IgD-negative memory B cell (primary cell): ENCODE measurements at regions not wholly inside any gene's neighbourhood (a gene's known extent, or its start where the extent isn't known, plus 50 kb on each side); places are given as distances from the start of the nearest gene placed in this dataset.

Source experiments
- H3K27ac Mint-ChIP-seq, 3 donors: one replicate each; pipeline ENCODE4 v1.8.0; 2020 to 2022; ENCODE audit warnings: mild to moderate bottlenecking in 3 of 3, mixed read lengths in 3 of 3, moderate library complexity in 1 of 3
- H3K27me3 Mint-ChIP-seq: one replicate; pipeline ENCODE4 v1.8.0; 2021; ENCODE audit warnings: mixed read lengths
- H3K36me3 Mint-ChIP-seq: one replicate; pipeline ENCODE4 v1.8.0; 2020; ENCODE audit warnings: mild to moderate bottlenecking, mixed read lengths
- H3K4me1 Mint-ChIP-seq, 3 donors: one replicate each; pipeline ENCODE4 v1.8.0; 2020 to 2022; ENCODE audit warnings: mixed read lengths in 3 of 3, mild to moderate bottlenecking in 1 of 3
- H3K4me3 Mint-ChIP-seq, 4 donors: one replicate each; pipeline ENCODE4 v1.8.0; 2020 to 2022; ENCODE audit warnings: mild to moderate bottlenecking in 4 of 4, mixed read lengths in 4 of 4, moderate library complexity in 3 of 4
- H3K9me3 Mint-ChIP-seq, 3 donors: one replicate each; pipeline ENCODE4 v1.8.0; 2020 to 2021; ENCODE audit warnings: mixed read lengths in 3 of 3, mild to moderate bottlenecking in 1 of 3

- Mint-ChIP-seq H3K9me3 (peaks cover 2 to 7% (median 5%) of the 10 kb centered on the region in 3 donors), H3K27ac (no peak overlapping the region), H3K27me3 (no peaks in the 10 kb centered on the region), H3K36me3 (no peaks in the 10 kb centered on the region), H3K4me3 (no peak overlapping the region), H3K4me1 (no peaks in the 10 kb centered on the region)
Measured at GRCh38 chr13:105591277-105591676, 944.2 kb downstream of the EFNB2 start.

GRCh38 chr13:105587786-105588185, 947.7 kb downstream of the EFNB2 start:
- no peak overlapping the region for H3K4me3 Mint-ChIP-seq
- no peaks in the 10 kb centered on the region for H3K4me1 Mint-ChIP-seq
- H3K27me3 Mint-ChIP-seq = no peaks in the 10 kb centered on the region
- no peaks in the 10 kb centered on the region for H3K36me3 Mint-ChIP-seq
- no peak overlapping the region for H3K27ac Mint-ChIP-seq
- H3K9me3 Mint-ChIP-seq = peaks cover 0 to 7% (median 3%) of the 10 kb centered on the region in 3 donors

- Mint-ChIP-seq H3K36me3 (no peaks in the 10 kb centered on the region), H3K4me3 (no peak overlapping the region), H3K9me3 (peaks cover 0 to 4% (median 2%) of the 10 kb centered on the region in 3 donors), H3K27me3 (no peaks in the 10 kb centered on the region), H3K27ac (no peak overlapping the region), H3K4me1 (no peaks in the 10 kb centered on the region)
Measured at GRCh38 chr13:105579821-105580710, 955.4 kb downstream of the EFNB2 start.

- H3K36me3 Mint-ChIP-seq = no peaks in the 10 kb centered on the region
- H3K4me3 Mint-ChIP-seq = no peak overlapping the region
- peaks cover 0 to 2% (median 1%) of the 10 kb centered on the region in 3 donors for H3K9me3 Mint-ChIP-seq
- H3K27me3 Mint-ChIP-seq = no peaks in the 10 kb centered on the region
- H3K4me1 Mint-ChIP-seq = no peaks in the 10 kb centered on the region
- no peak overlapping the region for H3K27ac Mint-ChIP-seq
Measured at GRCh38 chr13:105573136-105573535, 962.3 kb downstream of the EFNB2 start.

GRCh38 chr13:105572401-105572800, 963.1 kb downstream of the EFNB2 start:
- H3K27me3 Mint-ChIP-seq = no peaks in the 10 kb centered on the region
- peaks cover 0 to 2% (median 1%) of the 10 kb centered on the region in 3 donors for H3K9me3 Mint-ChIP-seq
- no peaks in the 10 kb centered on the region for H3K4me1 Mint-ChIP-seq
- H3K27ac Mint-ChIP-seq = no peak overlapping the region
- no peaks in the 10 kb centered on the region for H3K36me3 Mint-ChIP-seq
- no peak overlapping the region for H3K4me3 Mint-ChIP-seq

- no peak overlapping the region for H3K27ac Mint-ChIP-seq
- peaks cover 0 to 2% (median 1%) of the 10 kb centered on the region in 3 donors for H3K9me3 Mint-ChIP-seq
- H3K4me1 Mint-ChIP-seq = no peaks in the 10 kb centered on the region
- H3K36me3 Mint-ChIP-seq = no peaks in the 10 kb centered on the region
- no peak overlapping the region for H3K4me3 Mint-ChIP-seq
- no peaks in the 10 kb centered on the region for H3K27me3 Mint-ChIP-seq
Measured at GRCh38 chr13:105569816-105570215, 965.6 kb downstream of the EFNB2 start.

- Mint-ChIP-seq H3K27me3 (no peaks in the 10 kb centered on the region), H3K9me3 (peaks cover 0 to 2% (median 1%) of the 10 kb centered on the region in 3 donors), H3K36me3 (no peaks in the 10 kb centered on the region), H3K27ac (no peak overlapping the region), H3K4me3 (no peak overlapping the region), H3K4me1 (no peaks in the 10 kb centered on the region)
Measured at GRCh38 chr13:105567951-105568525, 967.4 kb downstream of the EFNB2 start.

GRCh38 chr13:105565136-105565727, 970.2 kb downstream of the EFNB2 start:
- H3K36me3 Mint-ChIP-seq = no peaks in the 10 kb centered on the region
- H3K4me1 Mint-ChIP-seq = no peaks in the 10 kb centered on the region
- H3K9me3 Mint-ChIP-seq = peaks cover 0 to 3% (median 0%) of the 10 kb centered on the region in 3 donors
- H3K27ac Mint-ChIP-seq = no peak overlapping the region
- no peaks in the 10 kb centered on the region for H3K27me3 Mint-ChIP-seq
- no peak overlapping the region for H3K4me3 Mint-ChIP-seq

- Mint-ChIP-seq H3K36me3 (no peaks in the 10 kb centered on the region), H3K27me3 (no peaks in the 10 kb centered on the region), H3K4me1 (no peaks in the 10 kb centered on the region), H3K4me3 (no peak overlapping the region), H3K27ac (no peak overlapping the region), H3K9me3 (peaks cover 0 to 4% (median 0%) of the 10 kb centered on the region in 3 donors)
Measured at GRCh38 chr13:105552078-105552477, 983.4 kb downstream of the EFNB2 start.

- H3K9me3 Mint-ChIP-seq = peaks cover 0 to 7% (median 1%) of the 10 kb centered on the region in 3 donors
- no peaks in the 10 kb centered on the region for H3K27me3 Mint-ChIP-seq
- H3K27ac Mint-ChIP-seq = no peak overlapping the region
- no peaks in the 10 kb centered on the region for H3K36me3 Mint-ChIP-seq
- H3K4me1 Mint-ChIP-seq = no peaks in the 10 kb centered on the region
- no peak overlapping the region for H3K4me3 Mint-ChIP-seq
Measured at GRCh38 chr13:105547851-105548250, 987.6 kb downstream of the EFNB2 start.

GRCh38 chr13:105545811-105546210, 989.7 kb downstream of the EFNB2 start:
- H3K4me3 Mint-ChIP-seq = no peak overlapping the region
- peaks cover 1 to 4% (median 4%) of the 10 kb centered on the region in 3 donors for H3K9me3 Mint-ChIP-seq

GRCh38 chr13:105543742-105544141, 991.7 kb downstream of the EFNB2 start:
- H3K9me3 Mint-ChIP-seq = peaks cover 1 to 4% (median 4%) of the 10 kb centered on the region in 3 donors

More at GRCh38 chr13:105545811-105546210, 989.7 kb downstream of the EFNB2 start:
- no peak overlapping the region for H3K27ac Mint-ChIP-seq
- H3K4me1 Mint-ChIP-seq = no peaks in the 10 kb centered on the region
- H3K36me3 Mint-ChIP-seq = no peaks in the 10 kb centered on the region
- H3K27me3 Mint-ChIP-seq = no peaks in the 10 kb centered on the region

GRCh38 chr13:105541565-105541964, 993.9 kb downstream of the EFNB2 start:
- Mint-ChIP-seq H3K9me3 (peaks cover 4% of the 10 kb centered on the region in 3 donors), H3K4me3 (no peak overlapping the region), H3K36me3 (no peaks in the 10 kb centered on the region), H3K4me1 (no peaks in the 10 kb centered on the region), H3K27ac (no peak overlapping the region), H3K27me3 (no peaks in the 10 kb centered on the region)

More at GRCh38 chr13:105543742-105544141, 991.7 kb downstream of the EFNB2 start:
- Mint-ChIP-seq H3K27ac (no peak overlapping the region), H3K4me1 (no peaks in the 10 kb centered on the region), H3K27me3 (no peaks in the 10 kb centered on the region), H3K36me3 (no peaks in the 10 kb centered on the region), H3K4me3 (no peak overlapping the region)

GRCh38 chr13:105538346-105538745, 997.1 kb downstream of the EFNB2 start:
- H3K36me3 Mint-ChIP-seq = no peaks in the 10 kb centered on the region
- H3K9me3 Mint-ChIP-seq = peaks cover 2 to 4% (median 2%) of the 10 kb centered on the region in 3 donors
- no peak overlapping the region for H3K4me3 Mint-ChIP-seq
- H3K27ac Mint-ChIP-seq = no peak overlapping the region
- H3K27me3 Mint-ChIP-seq = no peaks in the 10 kb centered on the region
- H3K4me1 Mint-ChIP-seq = no peaks in the 10 kb centered on the region

GRCh38 chr13:105537113-105537512, 998.3 kb downstream of the EFNB2 start:
- Mint-ChIP-seq H3K9me3 (peaks cover 2 to 3% (median 2%) of the 10 kb centered on the region in 3 donors), H3K27ac (no peak overlapping the region), H3K4me3 (no peak overlapping the region), H3K4me1 (no peaks in the 10 kb centered on the region), H3K27me3 (no peaks in the 10 kb centered on the region), H3K36me3 (no peaks in the 10 kb centered on the region)
